HAP-1 (cell line): ENCODE measurements at regions not wholly inside any gene's neighbourhood (a gene's known extent, or its start where the extent isn't known, plus 50 kb on each side); places are given as distances from the start of the nearest gene placed in this dataset.
A peak's percentile ranks its signal among the peaks of the same experiment; 100 is the strongest.
"Not testable (repeated sequence)": the region's sequence is repeated elsewhere in the genome, so short reads cannot be mapped to it uniquely, and the experiment has no call there.

Source experiments
- DNase-seq, 2 experiments: peaks; one replicate each; pipeline ENCODE4 v3.0.0-alpha.2; 2016 to 2020; ENCODE audit warnings: low spot score in 2 of 2
- H3K27me3 ChIP-seq: fragments of 250-450 bp; sonication (Bioruptor Pico); 2 replicates; pipeline ENCODE4 v1.5.1; 2020; ENCODE audit warnings: low read depth, mild to moderate bottlenecking, moderate library complexity
- H3K36me3 ChIP-seq: fragments of 250-450 bp; sonication (Bioruptor Pico); replicated peaks from 2 replicates; pipeline ENCODE4 v1.5.1; 2020; ENCODE audit warnings: mild to moderate bottlenecking
- H3K4me1 ChIP-seq: fragments of 250-450 bp; sonication (Bioruptor Pico); 2 replicates; pipeline ENCODE4 v1.5.1; 2020; ENCODE audit warnings: mild to moderate bottlenecking
- H3K4me3 ChIP-seq: fragments of 250-450 bp; sonication (Bioruptor Pico); 2 replicates; pipeline ENCODE4 v1.5.1; 2020; ENCODE audit warnings: mild to moderate bottlenecking, moderate library complexity
- H3K9me3 ChIP-seq: fragments of 250-450 bp; sonication (Bioruptor Pico); 2 replicates; pipeline ENCODE4 v1.5.1; 2020; ENCODE audit warnings: mild to moderate bottlenecking, moderate library complexity
- in situ Hi-C: fragments of 300-500 bp; cut with MboI; formaldehyde crosslinking; loops from 3 replicates; pipeline ENCODE4 v1.14.3; 2020; ENCODE audit warnings: low sequenced_read_pairs, inconsistent platforms, mixed read lengths

GRCh38 chr3:104206925-104207324, 1159.8 kb upstream of the ALCAM start:
- Histone ChIP-seq H3K36me3 (no peaks in the 10 kb centered on the region), H3K27me3 (no peaks in the 10 kb centered on the region), H3K4me3 (no peak overlapping the region), H3K4me1 (no peaks in the 10 kb centered on the region), H3K9me3 (no peaks in the 10 kb centered on the region)
- no peak for DNase-seq
- in situ Hi-C loops, result no loop called here

DNA sequence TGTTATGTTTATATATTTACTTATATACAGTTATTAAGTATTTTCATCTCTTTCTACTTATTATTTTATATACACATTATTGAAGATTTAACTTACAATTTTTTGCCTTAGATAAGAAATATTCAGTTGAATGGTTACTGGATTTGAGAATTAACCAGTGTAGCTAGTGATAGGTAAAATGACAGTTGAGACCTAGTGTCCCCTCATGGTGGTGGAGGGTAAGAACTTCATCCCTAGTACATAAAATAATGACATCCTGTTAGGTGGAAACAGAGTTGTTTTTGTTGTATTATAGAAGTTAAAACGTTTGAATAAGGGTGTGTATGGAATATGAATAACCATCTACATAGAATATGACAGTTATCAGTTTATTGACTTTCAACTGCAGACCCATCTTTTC, 1152.4 kb upstream of the ALCAM start:
- Histone ChIP-seq H3K4me3 (no peak overlapping the region), H3K27me3 (no peaks in the 10 kb centered on the region), H3K36me3 (no peaks in the 10 kb centered on the region), H3K9me3 (no peaks in the 10 kb centered on the region), H3K4me1 (no peaks in the 10 kb centered on the region)
- DNase-seq, result no peak
- in situ Hi-C loops, result no loop called here

- H3K4me1 ChIP-seq, result no peaks in the 10 kb centered on the region
- no peaks in the 10 kb centered on the region for H3K9me3 ChIP-seq
- no peak for DNase-seq
- no peaks in the 10 kb centered on the region for H3K27me3 ChIP-seq
- H3K4me3 ChIP-seq, result no peak overlapping the region
- H3K36me3 ChIP-seq, result no peaks in the 10 kb centered on the region
- in situ Hi-C loops, result no loop called here
Observed at GRCh38 chr3:104214937-104215336, 1151.8 kb upstream of the ALCAM start.

GRCh38 chr3:104219046-104219445, 1147.7 kb upstream of the ALCAM start:
- H3K9me3 ChIP-seq, H3K4me3 ChIP-seq, H3K36me3 ChIP-seq, H3K27me3 ChIP-seq, in situ Hi-C loops, H3K4me1 ChIP-seq, DNase-seq: not testable (repeated sequence)

DNA sequence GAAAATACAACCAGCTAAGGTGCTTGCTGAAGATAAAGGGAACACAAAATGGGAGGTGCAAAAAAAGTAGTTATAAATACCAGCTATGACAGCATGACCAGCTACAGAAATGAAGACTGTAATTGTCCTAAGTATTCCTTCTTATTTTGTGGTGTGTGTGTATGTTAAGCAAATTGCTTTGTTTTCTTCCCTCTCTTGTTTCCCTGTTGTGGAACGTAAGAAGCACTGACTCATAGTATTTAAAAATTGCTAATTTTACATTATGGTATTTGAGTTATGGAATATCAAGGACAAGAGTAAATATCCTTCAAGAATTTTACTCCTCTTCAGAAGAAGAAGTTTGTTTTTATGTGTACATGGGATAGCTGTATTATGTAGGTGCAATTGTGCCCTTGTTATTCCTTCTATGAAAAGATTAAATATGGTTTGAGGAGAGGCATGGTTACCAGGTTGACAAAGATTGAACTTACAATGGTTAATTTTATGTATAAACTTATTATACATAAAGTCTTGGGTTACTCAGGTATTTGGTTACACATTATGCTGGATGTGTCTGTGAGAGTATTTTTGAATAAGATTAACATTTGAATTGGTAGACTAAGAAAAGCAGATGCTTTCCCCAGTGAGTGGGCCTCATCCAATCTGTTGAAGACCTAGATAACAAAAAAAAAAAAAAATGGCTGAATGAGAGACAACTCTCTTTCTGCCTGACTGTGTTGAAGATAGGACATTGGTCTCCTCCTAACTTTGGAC, 1132.1 kb upstream of the ALCAM start:
- Histone ChIP-seq H3K36me3 (no peaks in the 10 kb centered on the region), H3K4me1 (no peaks in the 10 kb centered on the region), H3K9me3 (no peaks in the 10 kb centered on the region), H3K4me3 (no peak overlapping the region), H3K27me3 (no peaks in the 10 kb centered on the region)
- in situ Hi-C loops, result no loop called here
- DNase-seq, result no peak

- Histone ChIP-seq H3K4me3 (no peak overlapping the region), H3K4me1 (no peaks in the 10 kb centered on the region), H3K27me3 (no peaks in the 10 kb centered on the region), H3K9me3 (no peaks in the 10 kb centered on the region), H3K36me3 (no peaks in the 10 kb centered on the region)
- in situ Hi-C loops, result no loop called here
- no peak for DNase-seq
Observed at GRCh38 chr3:104244680-104245220, 1122.0 kb upstream of the ALCAM start.

- H3K27me3 ChIP-seq, result no peaks in the 10 kb centered on the region
- no peak overlapping the region for H3K4me3 ChIP-seq
- no peaks in the 10 kb centered on the region for H3K9me3 ChIP-seq
- no peaks in the 10 kb centered on the region for H3K36me3 ChIP-seq
- H3K4me1 ChIP-seq, result no peaks in the 10 kb centered on the region
- DNase-seq, result no peak
- in situ Hi-C loops, result no loop called here
Observed at GRCh38 chr3:104245261-104245660, 1121.4 kb upstream of the ALCAM start.

- no peaks in the 10 kb centered on the region for H3K36me3 ChIP-seq
- no peak for DNase-seq
Observed at GRCh38 chr3:104245981-104246380, 1120.7 kb upstream of the ALCAM start.

GRCh38 chr3:104257486-104257885, 1109.2 kb upstream of the ALCAM start:
- in situ Hi-C loops, result no loop called here
- Histone ChIP-seq H3K4me1 (no peaks in the 10 kb centered on the region), H3K36me3 (no peaks in the 10 kb centered on the region), H3K9me3 (no peaks in the 10 kb centered on the region), H3K27me3 (no peaks in the 10 kb centered on the region), H3K4me3 (no peak overlapping the region)
- DNase-seq, result no peak

More at GRCh38 chr3:104245981-104246380, 1120.7 kb upstream of the ALCAM start:
- in situ Hi-C loops, result no loop called here
- Histone ChIP-seq H3K27me3 (no peaks in the 10 kb centered on the region), H3K4me1 (no peaks in the 10 kb centered on the region), H3K4me3 (no peak overlapping the region), H3K9me3 (no peaks in the 10 kb centered on the region)

DNA sequence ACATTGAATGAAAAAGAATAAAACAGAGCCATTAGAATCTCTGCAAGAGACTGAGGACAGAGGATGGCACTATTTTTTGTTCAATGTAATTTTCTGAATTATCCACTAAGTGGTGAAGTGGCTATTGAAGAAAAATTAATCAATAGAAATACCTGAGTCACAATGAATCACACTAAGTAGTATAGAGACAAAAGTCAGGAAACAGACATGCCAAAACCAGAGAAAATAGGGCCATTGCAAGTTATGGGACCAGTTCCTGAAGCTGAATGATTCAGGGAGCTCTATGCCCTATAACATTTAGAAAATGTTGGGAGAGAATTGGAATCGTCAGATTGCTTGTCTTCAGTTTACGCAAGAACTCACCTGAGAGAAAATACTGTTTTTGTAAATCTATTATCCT, 1103.2 kb upstream of the ALCAM start:
- no peaks in the 10 kb centered on the region for H3K9me3 ChIP-seq
- DNase-seq, result no peak
- no peaks in the 10 kb centered on the region for H3K27me3 ChIP-seq
- no peaks in the 10 kb centered on the region for H3K36me3 ChIP-seq
- in situ Hi-C loops, result no loop called here
- H3K4me1 ChIP-seq, result no peaks in the 10 kb centered on the region
- H3K4me3 ChIP-seq, result no peak overlapping the region

- in situ Hi-C loops, DNase-seq, H3K36me3 ChIP-seq, H3K4me3 ChIP-seq, H3K9me3 ChIP-seq, H3K4me1 ChIP-seq, H3K27me3 ChIP-seq: not testable (repeated sequence)
Observed at GRCh38 chr3:104266219-104266618, 1100.5 kb upstream of the ALCAM start.

- Histone ChIP-seq H3K4me1 (no peaks in the 10 kb centered on the region), H3K9me3 (no peaks in the 10 kb centered on the region), H3K36me3 (no peaks in the 10 kb centered on the region), H3K27me3 (no peaks in the 10 kb centered on the region), H3K4me3 (no peak overlapping the region)
- DNase-seq, result no peak
- in situ Hi-C loops, result no loop called here
Observed at GRCh38 chr3:104269771-104270170, 1096.9 kb upstream of the ALCAM start.

GRCh38 chr3:104273046-104273649, 1093.6 kb upstream of the ALCAM start:
- in situ Hi-C loops, result no loop called here
- Histone ChIP-seq H3K4me1 (no peaks in the 10 kb centered on the region), H3K4me3 (no peak overlapping the region), H3K9me3 (no peaks in the 10 kb centered on the region), H3K27me3 (no peaks in the 10 kb centered on the region), H3K36me3 (no peaks in the 10 kb centered on the region)
- DNase-seq, result peak; percentile 10 to 15

DNA sequence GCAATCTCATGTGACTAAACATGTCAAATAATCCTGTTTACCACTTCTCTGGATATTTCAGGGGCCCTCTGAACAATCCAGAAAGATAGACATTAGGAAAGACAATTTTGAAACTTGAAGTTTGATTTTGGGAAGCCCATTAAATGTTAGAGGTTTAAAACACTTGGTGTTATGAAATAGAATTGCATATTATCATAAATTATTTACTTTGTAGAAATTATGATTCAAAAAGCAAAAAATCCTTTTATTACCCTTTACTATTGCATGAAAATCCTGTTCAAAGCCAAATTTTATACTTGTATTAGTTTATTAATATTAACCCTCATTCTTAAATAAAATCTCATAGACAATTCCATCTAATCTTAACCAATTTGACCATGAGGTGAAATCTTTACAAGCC, 1091.5 kb upstream of the ALCAM start:
- H3K9me3 ChIP-seq, result no peaks in the 10 kb centered on the region
- in situ Hi-C loops, result no loop called here
- no peak for DNase-seq
- H3K27me3 ChIP-seq, result no peaks in the 10 kb centered on the region
- H3K4me3 ChIP-seq, result no peak overlapping the region
- H3K36me3 ChIP-seq, result no peaks in the 10 kb centered on the region
- H3K4me1 ChIP-seq, result no peaks in the 10 kb centered on the region
